WTC11 (cell line): ENCODE measurements at regions not wholly inside any gene's neighbourhood (a gene's known extent, or its start where the extent isn't known, plus 50 kb on each side); places are given as distances from the start of the nearest gene placed in this dataset.

ENCODE experiments used
- CREB1 ChIP-seq: sonication (generic); formaldehyde crosslinking; IDR thresholded peaks from 2 replicates; pipeline ENCODE4 v1.8.0; 2023; ENCODE audit warnings: mild to moderate bottlenecking, missing genetic modification reagents
- NR3C1 ChIP-seq: sonication (generic); formaldehyde crosslinking; conservative IDR thresholded peaks from 2 replicates; pipeline ENCODE4 v1.8.1; 2023; ENCODE audit warnings: low read depth, mild to moderate bottlenecking, missing genetic modification reagents
- SMAD3 ChIP-seq: sonication (generic); formaldehyde crosslinking; IDR thresholded peaks from 2 replicates; pipeline ENCODE4 v1.8.0; 2022; ENCODE audit warnings: missing genetic modification reagents, mild to moderate bottlenecking, borderline replicate concordance
- TF ChIP-seq, protein P1 (sequence below): sonication (generic); formaldehyde crosslinking; IDR thresholded peaks from 2 replicates; pipeline ENCODE4 v1.8.1; 2023; ENCODE audit warnings: mild to moderate bottlenecking, missing genetic modification reagents, moderate library complexity
- TF ChIP-seq, protein P2 (sequence below): sonication (generic); formaldehyde crosslinking; IDR thresholded peaks from 2 replicates; pipeline ENCODE4 v1.8.1; 2023; ENCODE audit warnings: mild to moderate bottlenecking, missing genetic modification reagents

DNA sequence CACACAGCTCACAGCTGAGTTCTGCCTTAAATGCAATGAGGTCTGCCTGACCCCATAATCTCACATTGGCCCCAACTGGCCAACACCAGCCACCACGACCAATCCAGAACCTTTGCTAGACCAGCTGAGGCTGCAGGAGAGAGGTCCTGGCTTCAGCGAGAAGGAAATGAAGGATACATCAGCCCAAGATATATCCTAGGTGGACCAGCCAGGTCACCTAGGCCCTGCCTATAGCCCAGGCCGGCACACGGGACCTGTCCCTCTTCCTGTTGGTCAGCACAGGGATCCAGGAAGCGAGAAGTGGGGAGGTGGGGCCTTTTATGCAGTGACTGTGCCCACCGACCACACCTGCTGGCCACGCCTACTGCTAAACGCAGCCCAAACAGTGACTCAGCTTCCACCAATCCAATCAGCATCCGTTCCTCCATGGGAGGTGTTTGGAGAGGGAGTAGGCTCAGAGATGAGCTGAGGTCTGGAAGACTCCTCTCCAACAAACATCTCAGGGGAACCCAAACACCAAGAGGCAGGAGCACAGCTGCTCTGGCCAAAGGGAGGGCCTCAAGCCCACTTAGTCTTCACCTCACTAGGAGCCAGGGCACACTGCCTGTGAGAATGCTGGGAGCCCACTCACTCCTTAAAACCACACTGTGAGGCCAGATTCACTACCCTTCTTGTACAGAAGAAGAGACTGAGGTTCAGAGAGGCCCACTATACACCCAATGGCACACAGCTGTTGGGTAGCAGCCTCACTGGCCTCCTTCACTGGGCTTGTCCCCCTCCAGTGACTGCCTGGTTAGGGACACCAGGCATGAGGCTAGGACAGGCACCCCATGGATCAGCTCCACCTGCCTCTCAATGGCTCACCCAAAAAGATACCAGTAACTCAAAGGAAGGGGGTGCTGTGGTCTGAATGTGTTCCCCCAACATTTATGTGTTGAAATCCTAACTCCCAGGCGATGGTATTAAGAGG is 51.3 kb upstream of the PPP2R5C start:
- TF ChIP-seq NR3C1 (CRISPR knock-in tag) (no peak), SMAD3 (CRISPR knock-in tag) (no peak), CREB1 (CRISPR knock-in tag) (no peak)
- TF ChIP-seq, protein P1, sequence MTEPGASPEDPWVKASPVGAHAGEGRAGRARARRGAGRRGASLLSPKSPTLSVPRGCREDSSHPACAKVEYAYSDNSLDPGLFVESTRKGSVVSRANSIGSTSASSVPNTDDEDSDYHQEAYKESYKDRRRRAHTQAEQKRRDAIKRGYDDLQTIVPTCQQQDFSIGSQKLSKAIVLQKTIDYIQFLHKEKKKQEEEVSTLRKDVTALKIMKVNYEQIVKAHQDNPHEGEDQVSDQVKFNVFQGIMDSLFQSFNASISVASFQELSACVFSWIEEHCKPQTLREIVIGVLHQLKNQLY (CRISPR knock-in tag), result no peak
- TF ChIP-seq, protein P2, sequence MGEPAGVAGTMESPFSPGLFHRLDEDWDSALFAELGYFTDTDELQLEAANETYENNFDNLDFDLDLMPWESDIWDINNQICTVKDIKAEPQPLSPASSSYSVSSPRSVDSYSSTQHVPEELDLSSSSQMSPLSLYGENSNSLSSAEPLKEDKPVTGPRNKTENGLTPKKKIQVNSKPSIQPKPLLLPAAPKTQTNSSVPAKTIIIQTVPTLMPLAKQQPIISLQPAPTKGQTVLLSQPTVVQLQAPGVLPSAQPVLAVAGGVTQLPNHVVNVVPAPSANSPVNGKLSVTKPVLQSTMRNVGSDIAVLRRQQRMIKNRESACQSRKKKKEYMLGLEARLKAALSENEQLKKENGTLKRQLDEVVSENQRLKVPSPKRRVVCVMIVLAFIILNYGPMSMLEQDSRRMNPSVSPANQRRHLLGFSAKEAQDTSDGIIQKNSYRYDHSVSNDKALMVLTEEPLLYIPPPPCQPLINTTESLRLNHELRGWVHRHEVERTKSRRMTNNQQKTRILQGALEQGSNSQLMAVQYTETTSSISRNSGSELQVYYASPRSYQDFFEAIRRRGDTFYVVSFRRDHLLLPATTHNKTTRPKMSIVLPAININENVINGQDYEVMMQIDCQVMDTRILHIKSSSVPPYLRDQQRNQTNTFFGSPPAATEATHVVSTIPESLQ (CRISPR knock-in tag), result no peak
